Stomach (tissue), 4 donors: ENCODE measurements at regions not wholly inside any gene's neighbourhood (a gene's known extent, or its start where the extent isn't known, plus 50 kb on each side); places are given as distances from the start of the nearest gene placed in this dataset.

Source experiments
- EP300 ChIP-seq: sonication (generic); formaldehyde crosslinking; IDR thresholded peaks from one replicate; pipeline ENCODE4 v1.6.1; 2017; ENCODE audit warnings: antibody characterized with exemption
- POLR2A ChIP-seq, 4 donors: fragments of 450-650 bp; IDR thresholded peaks; one replicate each; pipeline ENCODE4 v1.6.1; 2016; ENCODE audit warnings: antibody characterized with exemption in 4 of 4, control low read depth in 2 of 4, mild to moderate bottlenecking in 1 of 4, moderate library complexity in 1 of 4
- POLR2AphosphoS5 ChIP-seq, 3 donors: sonication (generic); formaldehyde crosslinking; IDR thresholded peaks; one replicate each; pipeline ENCODE4 v1.6.1; 2016; ENCODE audit warnings: antibody characterized with exemption in 3 of 3
- TF ChIP-seq, protein P1 (sequence below), 7 experiments: fragments of 450-650 bp in 4 of 7; fragments of 200-600 bp in 3 of 7; sonication (generic) in 3 of 7; IDR thresholded peaks; one replicate each; pipeline ENCODE4 v1.5.1; 2016 to 2019; ENCODE audit warnings: antibody characterized with exemption in 7 of 7, control low read depth in 2 of 7, mild to moderate bottlenecking in 1 of 7

GRCh38 chr4:138671106-138671505 lies 344.5 kb upstream of the NOCT start:
- TF ChIP-seq, protein P1, sequence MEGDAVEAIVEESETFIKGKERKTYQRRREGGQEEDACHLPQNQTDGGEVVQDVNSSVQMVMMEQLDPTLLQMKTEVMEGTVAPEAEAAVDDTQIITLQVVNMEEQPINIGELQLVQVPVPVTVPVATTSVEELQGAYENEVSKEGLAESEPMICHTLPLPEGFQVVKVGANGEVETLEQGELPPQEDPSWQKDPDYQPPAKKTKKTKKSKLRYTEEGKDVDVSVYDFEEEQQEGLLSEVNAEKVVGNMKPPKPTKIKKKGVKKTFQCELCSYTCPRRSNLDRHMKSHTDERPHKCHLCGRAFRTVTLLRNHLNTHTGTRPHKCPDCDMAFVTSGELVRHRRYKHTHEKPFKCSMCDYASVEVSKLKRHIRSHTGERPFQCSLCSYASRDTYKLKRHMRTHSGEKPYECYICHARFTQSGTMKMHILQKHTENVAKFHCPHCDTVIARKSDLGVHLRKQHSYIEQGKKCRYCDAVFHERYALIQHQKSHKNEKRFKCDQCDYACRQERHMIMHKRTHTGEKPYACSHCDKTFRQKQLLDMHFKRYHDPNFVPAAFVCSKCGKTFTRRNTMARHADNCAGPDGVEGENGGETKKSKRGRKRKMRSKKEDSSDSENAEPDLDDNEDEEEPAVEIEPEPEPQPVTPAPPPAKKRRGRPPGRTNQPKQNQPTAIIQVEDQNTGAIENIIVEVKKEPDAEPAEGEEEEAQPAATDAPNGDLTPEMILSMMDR (IDR thresholded peaks at IDR 0.05): no peak
- TF ChIP-seq POLR2AphosphoS5 (IDR thresholded peaks at IDR 0.05): no peak
- TF ChIP-seq POLR2A (IDR thresholded peaks at IDR 0.05): no peak
- TF ChIP-seq EP300: no peak
